ENCODE measurements at regions not wholly inside any gene's neighbourhood (a gene's known extent, or its start where the extent isn't known, plus 50 kb on each side); places are given as distances from the start of the nearest gene placed in this dataset.

DNA sequence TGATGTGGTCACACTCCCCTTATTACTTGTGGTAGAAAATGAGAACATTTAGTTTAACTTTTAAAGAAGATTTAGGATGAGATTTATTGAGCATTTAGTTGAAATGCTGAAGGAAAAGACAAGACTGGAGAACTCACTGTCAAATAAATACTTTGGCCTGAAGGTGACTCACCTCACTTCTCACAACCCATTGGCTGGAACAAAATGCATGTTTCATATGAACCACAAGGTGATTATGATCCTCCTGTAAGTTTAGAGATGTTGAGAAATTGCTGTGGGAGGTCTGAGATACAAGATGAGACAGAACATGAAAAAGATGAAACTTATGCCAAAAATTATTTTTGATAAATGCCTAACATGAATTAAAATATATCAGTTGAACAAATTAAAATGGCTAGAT, 1004.5 kb downstream of the SOCS6 start:
- ATAC-seq: no peak
- intact Hi-C loops (cut with DNase I): no loop called here

GRCh38 chr18:71287268-71287667, 998.4 kb downstream of the SOCS6 start:
- Histone ChIP-seq H3K9me3 (no peaks in the 10 kb centered on the region), H3K4me1 (no peaks in the 10 kb centered on the region), H3K27me3 (no peaks in the 10 kb centered on the region), H3K27ac (no peak overlapping the region), H3K4me3 (no peak overlapping the region), H3K36me3 (replicated peaks in 1 of 2; ENCODE audit: insufficient read depth in 1 of 2, low read depth in 2 of 2) (no peaks in the 10 kb centered on the region)
- ATAC-seq (no peak), DNase-seq (no peak)
- intact Hi-C loops (cut with DNase I): no loop called here
- TF ChIP-seq, protein P1, sequence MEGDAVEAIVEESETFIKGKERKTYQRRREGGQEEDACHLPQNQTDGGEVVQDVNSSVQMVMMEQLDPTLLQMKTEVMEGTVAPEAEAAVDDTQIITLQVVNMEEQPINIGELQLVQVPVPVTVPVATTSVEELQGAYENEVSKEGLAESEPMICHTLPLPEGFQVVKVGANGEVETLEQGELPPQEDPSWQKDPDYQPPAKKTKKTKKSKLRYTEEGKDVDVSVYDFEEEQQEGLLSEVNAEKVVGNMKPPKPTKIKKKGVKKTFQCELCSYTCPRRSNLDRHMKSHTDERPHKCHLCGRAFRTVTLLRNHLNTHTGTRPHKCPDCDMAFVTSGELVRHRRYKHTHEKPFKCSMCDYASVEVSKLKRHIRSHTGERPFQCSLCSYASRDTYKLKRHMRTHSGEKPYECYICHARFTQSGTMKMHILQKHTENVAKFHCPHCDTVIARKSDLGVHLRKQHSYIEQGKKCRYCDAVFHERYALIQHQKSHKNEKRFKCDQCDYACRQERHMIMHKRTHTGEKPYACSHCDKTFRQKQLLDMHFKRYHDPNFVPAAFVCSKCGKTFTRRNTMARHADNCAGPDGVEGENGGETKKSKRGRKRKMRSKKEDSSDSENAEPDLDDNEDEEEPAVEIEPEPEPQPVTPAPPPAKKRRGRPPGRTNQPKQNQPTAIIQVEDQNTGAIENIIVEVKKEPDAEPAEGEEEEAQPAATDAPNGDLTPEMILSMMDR (IDR thresholded peaks at IDR 0.05): no peak
- no peak for TF ChIP-seq POLR2A (IDR thresholded peaks at IDR 0.05)
- WGBS, 2 donors: 38 to 43% methylated on average over 2 of the region's 2 CpGs

More for the DNA sequence above, 1004.5 kb downstream of the SOCS6 start:
- TF ChIP-seq, protein P1 (IDR thresholded peaks at IDR 0.05): no peak
- DNase-seq: no peak
- Histone ChIP-seq H3K9me3 (no peaks in the 10 kb centered on the region), H3K36me3 (replicated peaks in 1 of 2; ENCODE audit: insufficient read depth in 1 of 2, low read depth in 2 of 2) (no peaks in the 10 kb centered on the region), H3K4me1 (no peaks in the 10 kb centered on the region), H3K27ac (no peak overlapping the region), H3K4me3 (no peak overlapping the region), H3K27me3 (no peaks in the 10 kb centered on the region)

- Histone ChIP-seq H3K9me3 (no peaks in the 10 kb centered on the region), H3K27ac (no peak overlapping the region), H3K27me3 (no peaks in the 10 kb centered on the region), H3K36me3 (replicated peaks in 1 of 2; ENCODE audit: insufficient read depth in 1 of 2, low read depth in 2 of 2) (no peaks in the 10 kb centered on the region), H3K4me3 (no peak overlapping the region), H3K4me1 (no peaks in the 10 kb centered on the region)
- intact Hi-C loops (cut with DNase I): no loop called here
- TF ChIP-seq, protein P1 (IDR thresholded peaks at IDR 0.05): no peak
- no peak for TF ChIP-seq POLR2A (IDR thresholded peaks at IDR 0.05)
- ATAC-seq: no peak
- 41 to 51% methylated on average over 6 of the region's 6 CpGs for WGBS, 2 donors
- DNase-seq: no peak
These were observed 963.6 kb downstream of the SOCS6 start for GRCh38 chr18:71252351-71252865.

- no peak for ATAC-seq
- intact Hi-C loops (cut with DNase I): no loop called here
- 40 to 68% methylated on average over 1 of the region's 1 CpG for whole genome bisulfite sequencing, 2 donors
- Histone ChIP-seq H3K36me3 (replicated peaks in 1 of 2; ENCODE audit: insufficient read depth in 1 of 2, low read depth in 2 of 2) (no peaks in the 10 kb centered on the region), H3K4me1 (no peaks in the 10 kb centered on the region), H3K27ac (no peak overlapping the region), H3K9me3 (no peaks in the 10 kb centered on the region), H3K4me3 (no peak overlapping the region), H3K27me3 (no peaks in the 10 kb centered on the region)
- DNase-seq: no peak
- no peak for TF ChIP-seq POLR2A (IDR thresholded peaks at IDR 0.05)
- TF ChIP-seq, protein P1 (IDR thresholded peaks at IDR 0.05): no peak
These were observed 961.3 kb downstream of the SOCS6 start for GRCh38 chr18:71250191-71250590.

- Histone ChIP-seq H3K9me3 (no peaks in the 10 kb centered on the region), H3K27ac (no peak overlapping the region), H3K4me3 (no peak overlapping the region), H3K4me1 (no peaks in the 10 kb centered on the region), H3K36me3 (replicated peaks in 1 of 2; ENCODE audit: insufficient read depth in 1 of 2, low read depth in 2 of 2) (no peaks in the 10 kb centered on the region), H3K27me3 (no peaks in the 10 kb centered on the region)
- ATAC-seq (no peak), DNase-seq (no peak)
- TF ChIP-seq, protein P1 (IDR thresholded peaks at IDR 0.05): no peak
- no peak for TF ChIP-seq POLR2A (IDR thresholded peaks at IDR 0.05)
- intact Hi-C loops (cut with DNase I): no loop called here
These were observed 960.9 kb downstream of the SOCS6 start for GRCh38 chr18:71249791-71250190.
